Ascending aorta (tissue), 2 donors: ENCODE measurements at regions not wholly inside any gene's neighbourhood (a gene's known extent, or its start where the extent isn't known, plus 50 kb on each side); places are given as distances from the start of the nearest gene placed in this dataset.

ENCODE experiments used
- DNase-seq, 2 donors: peaks; one replicate each; pipeline ENCODE4 v3.0.0-alpha.2; 2019; ENCODE audit warnings: low spot score in 2 of 2
- H3K27ac ChIP-seq, 2 donors: fragments of 200-600 bp; sonication (generic); one replicate each; pipeline ENCODE4 v1.5.1; 2016 to 2017; ENCODE audit warnings: mild to moderate bottlenecking in 1 of 2
- H3K27me3 ChIP-seq: fragments of 200-600 bp; sonication (generic); one replicate; pipeline ENCODE4 v1.5.1; 2017
- H3K36me3 ChIP-seq, 2 donors: fragments of 200-600 bp; sonication (generic); one replicate each; pipeline ENCODE4 v1.5.1; 2016
- H3K4me1 ChIP-seq, 2 donors: fragments of 200-600 bp; sonication (generic); one replicate each; pipeline ENCODE4 v1.5.1; 2016 to 2017; ENCODE audit warnings: mild to moderate bottlenecking in 1 of 2
- H3K4me3 ChIP-seq, 2 donors: fragments of 200-600 bp; sonication (generic); one replicate each; pipeline ENCODE4 v1.5.1; 2016 to 2017; ENCODE audit warnings: mild to moderate bottlenecking in 1 of 2
- H3K9me3 ChIP-seq, 2 donors: fragments of 200-600 bp; sonication (generic); one replicate each; pipeline ENCODE4 v1.5.1; 2016
- intact Hi-C: fragments of 100-400 bp; cut with DNase I; formaldehyde crosslinking; loops from one replicate; pipeline ENCODE4 v1.15.1; 2023
- TF ChIP-seq, protein P1 (sequence below), 3 experiments: fragments of 200-600 bp in 2 of 3; fragments of 450-650 bp in 1 of 3; sonication (generic) in 2 of 3; IDR thresholded peaks; one replicate each; pipeline ENCODE4 v1.5.1; 2016 to 2019; ENCODE audit warnings: antibody characterized with exemption in 3 of 3, mild to moderate bottlenecking in 1 of 3, moderate library complexity in 1 of 3

DNA sequence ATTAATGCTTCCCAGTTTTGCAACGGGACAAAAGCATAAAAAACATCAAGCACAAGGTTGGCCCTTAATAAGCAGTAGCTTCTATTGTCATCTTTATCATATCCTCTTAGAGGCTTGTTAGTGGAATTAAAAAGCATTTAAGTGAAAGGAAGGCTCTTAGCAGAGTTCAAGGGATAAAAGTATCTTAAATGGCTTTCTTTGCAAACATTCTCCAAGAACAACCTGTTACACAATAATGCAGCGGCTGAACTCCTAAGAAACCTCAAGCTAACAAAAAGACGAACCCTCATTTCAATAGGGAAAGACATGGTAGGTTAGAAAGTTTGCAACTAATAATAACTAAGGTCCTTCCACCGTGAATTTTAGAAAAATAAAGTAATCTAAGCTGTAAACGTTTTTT is 82.1 kb downstream of the MPP7 start:
- no peak for DNase-seq
- Histone ChIP-seq H3K4me3 (no peak overlapping the region), H3K27me3 (no peaks in the 10 kb centered on the region), H3K36me3 (no peaks in the 10 kb centered on the region), H3K9me3 (no peaks in the 10 kb centered on the region), H3K27ac (no peak overlapping the region), H3K4me1 (no peaks in the 10 kb centered on the region)
- intact Hi-C loops, result no loop called here
- TF ChIP-seq, protein P1, sequence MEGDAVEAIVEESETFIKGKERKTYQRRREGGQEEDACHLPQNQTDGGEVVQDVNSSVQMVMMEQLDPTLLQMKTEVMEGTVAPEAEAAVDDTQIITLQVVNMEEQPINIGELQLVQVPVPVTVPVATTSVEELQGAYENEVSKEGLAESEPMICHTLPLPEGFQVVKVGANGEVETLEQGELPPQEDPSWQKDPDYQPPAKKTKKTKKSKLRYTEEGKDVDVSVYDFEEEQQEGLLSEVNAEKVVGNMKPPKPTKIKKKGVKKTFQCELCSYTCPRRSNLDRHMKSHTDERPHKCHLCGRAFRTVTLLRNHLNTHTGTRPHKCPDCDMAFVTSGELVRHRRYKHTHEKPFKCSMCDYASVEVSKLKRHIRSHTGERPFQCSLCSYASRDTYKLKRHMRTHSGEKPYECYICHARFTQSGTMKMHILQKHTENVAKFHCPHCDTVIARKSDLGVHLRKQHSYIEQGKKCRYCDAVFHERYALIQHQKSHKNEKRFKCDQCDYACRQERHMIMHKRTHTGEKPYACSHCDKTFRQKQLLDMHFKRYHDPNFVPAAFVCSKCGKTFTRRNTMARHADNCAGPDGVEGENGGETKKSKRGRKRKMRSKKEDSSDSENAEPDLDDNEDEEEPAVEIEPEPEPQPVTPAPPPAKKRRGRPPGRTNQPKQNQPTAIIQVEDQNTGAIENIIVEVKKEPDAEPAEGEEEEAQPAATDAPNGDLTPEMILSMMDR (IDR thresholded peaks at IDR 0.05), result no peak

DNA sequence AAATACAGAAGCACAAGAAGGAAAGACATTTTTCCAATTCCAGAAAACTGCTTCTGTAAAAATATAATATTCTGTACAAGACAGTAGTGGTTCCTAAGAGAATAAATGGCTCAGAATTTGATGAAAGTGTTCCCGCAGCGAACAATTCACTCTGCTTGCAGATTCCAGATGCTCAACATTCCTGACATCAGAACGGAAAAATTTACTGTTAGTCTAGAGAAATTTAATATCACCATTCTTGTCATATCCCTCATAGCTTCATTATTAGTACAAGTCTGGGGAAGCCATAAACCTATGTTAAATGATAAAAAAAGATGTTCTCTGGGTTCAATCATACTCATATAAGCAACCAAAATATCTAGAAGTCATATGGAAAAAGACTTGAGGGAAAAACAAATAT is 83.6 kb downstream of the MPP7 start:
- Histone ChIP-seq H3K27me3 (no peaks in the 10 kb centered on the region), H3K9me3 (no peaks in the 10 kb centered on the region), H3K4me3 (no peak overlapping the region), H3K36me3 (no peaks in the 10 kb centered on the region), H3K27ac (no peak overlapping the region), H3K4me1 (no peaks in the 10 kb centered on the region)
- intact Hi-C loops, result no loop called here
- TF ChIP-seq, protein P1 (IDR thresholded peaks at IDR 0.05), result no peak
- DNase-seq, result no peak

DNA sequence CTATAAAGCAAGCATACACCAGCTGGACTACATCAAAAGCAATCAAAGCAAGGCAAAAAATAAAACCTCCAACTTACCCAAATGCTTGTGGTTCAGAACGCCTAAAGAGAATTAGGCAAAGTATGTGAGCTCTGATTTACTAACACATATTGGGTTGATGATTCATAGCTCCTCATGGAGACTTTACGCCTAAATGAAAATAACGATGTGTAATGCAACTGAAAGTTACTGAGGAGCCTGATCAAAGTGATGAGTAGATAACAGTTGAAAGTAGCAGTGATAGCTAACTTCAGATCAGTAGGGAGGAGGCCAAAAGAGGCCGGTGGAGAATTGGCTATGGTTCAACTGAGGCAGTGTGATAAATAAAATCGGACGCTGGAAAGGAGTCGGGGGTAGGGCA is 85.0 kb downstream of the MPP7 start:
- H3K9me3 ChIP-seq, result no peaks in the 10 kb centered on the region
- H3K4me1 ChIP-seq, result no peaks in the 10 kb centered on the region
- H3K27ac ChIP-seq, result no peak overlapping the region
- TF ChIP-seq, protein P1 (IDR thresholded peaks at IDR 0.05), result no peak
- no peaks in the 10 kb centered on the region for H3K36me3 ChIP-seq
- no peak for DNase-seq
- intact Hi-C loops, result no loop called here
- no peaks in the 10 kb centered on the region for H3K27me3 ChIP-seq
- H3K4me3 ChIP-seq, result no peak overlapping the region

DNA sequence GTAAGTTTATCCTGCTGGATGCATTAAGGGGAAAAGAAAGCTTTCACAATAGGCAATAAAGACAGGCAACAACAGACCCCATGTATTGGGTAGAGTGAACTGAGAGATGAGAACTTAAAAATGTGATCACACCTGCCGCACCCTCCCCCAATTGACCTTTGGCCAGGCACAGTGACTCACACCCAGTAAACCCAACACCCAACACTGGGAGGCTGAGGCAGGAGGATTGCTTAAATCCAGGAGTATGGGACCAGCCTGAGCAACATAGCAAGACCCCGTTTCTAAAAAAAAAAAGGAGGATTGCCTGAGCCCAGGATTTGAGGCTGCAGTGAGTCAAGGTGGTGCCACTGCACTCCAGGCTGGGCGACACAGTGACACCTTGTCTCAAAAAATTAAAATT is 86.9 kb downstream of the MPP7 start:
- TF ChIP-seq, protein P1 (IDR thresholded peaks at IDR 0.05), result no peak
- intact Hi-C loops, result no loop called here
- Histone ChIP-seq H3K9me3 (no peaks in the 10 kb centered on the region), H3K27me3 (no peaks in the 10 kb centered on the region), H3K27ac (no peak overlapping the region), H3K4me3 (no peak overlapping the region), H3K4me1 (no peaks in the 10 kb centered on the region), H3K36me3 (no peaks in the 10 kb centered on the region)
- no peak for DNase-seq

DNA sequence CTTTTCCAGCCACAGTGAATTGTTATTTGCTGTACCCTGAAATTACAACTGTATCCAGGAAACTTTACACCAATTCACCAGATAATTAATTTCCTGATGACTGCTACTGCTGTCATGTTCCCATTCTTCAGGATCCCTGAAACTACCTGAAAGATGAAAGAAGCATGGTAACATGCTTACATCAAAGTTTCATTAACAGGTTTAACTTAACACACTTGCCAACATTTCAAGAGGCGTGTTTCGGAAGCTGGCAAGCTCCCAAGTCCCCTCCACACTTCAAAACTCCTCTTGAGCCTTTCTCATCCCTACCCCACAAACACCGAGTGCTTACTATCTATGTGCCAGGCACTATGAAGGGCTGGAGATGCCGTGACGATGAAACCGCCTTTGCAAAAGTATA is 88.6 kb downstream of the MPP7 start:
- no peak overlapping the region for H3K4me3 ChIP-seq
- no peak overlapping the region for H3K27ac ChIP-seq
- no peaks in the 10 kb centered on the region for H3K27me3 ChIP-seq
- no peaks in the 10 kb centered on the region for H3K9me3 ChIP-seq
- intact Hi-C loops, result no loop called here
- TF ChIP-seq, protein P1 (IDR thresholded peaks at IDR 0.05), result no peak
- H3K36me3 ChIP-seq, result no peaks in the 10 kb centered on the region
- DNase-seq, result no peak
- no peaks in the 10 kb centered on the region for H3K4me1 ChIP-seq

DNA sequence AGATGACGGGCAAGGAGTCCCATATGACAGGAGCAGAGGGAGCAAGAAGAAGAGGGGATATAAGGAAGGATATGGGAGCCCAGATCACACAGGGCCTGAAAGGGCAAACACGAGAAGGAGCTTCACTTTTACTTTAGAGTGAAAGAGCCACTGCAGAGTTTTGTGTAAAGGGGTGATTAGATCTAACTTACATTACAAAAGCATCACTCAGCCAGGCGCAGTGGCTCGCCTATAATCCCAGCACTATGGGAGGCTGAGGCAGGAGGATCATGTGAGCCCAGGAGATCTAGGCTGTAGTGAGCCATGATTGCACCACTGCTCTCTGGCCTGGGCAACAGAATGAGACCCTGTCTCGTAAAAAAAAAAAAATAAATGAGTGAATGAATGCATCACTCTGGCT is 91.1 kb downstream of the MPP7 start:
- Histone ChIP-seq H3K4me3 (no peak overlapping the region), H3K9me3 (peaks cover 0 to 8% of the 10 kb centered on the region in 2 donors), H3K27me3 (no peaks in the 10 kb centered on the region), H3K36me3 (no peaks in the 10 kb centered on the region), H3K4me1 (no peaks in the 10 kb centered on the region), H3K27ac (no peak overlapping the region)
- DNase-seq, result no peak
- TF ChIP-seq, protein P1 (IDR thresholded peaks at IDR 0.05), result no peak
- intact Hi-C loops, result no loop called here
